ENCODE measurements at regions not wholly inside any gene's neighbourhood (a gene's known extent, or its start where the extent isn't known, plus 50 kb on each side); places are given as distances from the start of the nearest gene placed in this dataset.
"Not testable (repeated sequence)": the region's sequence is repeated elsewhere in the genome, so short reads cannot be mapped to it uniquely, and the experiment has no call there.

GRCh38 chr5:101442281-101442680 lies 539.2 kb upstream of the ST8SIA4 start:
- TF ChIP-seq EZH2phosphoT487 (IDR thresholded peaks at IDR 0.05; ENCODE audit: insufficient read depth, low read depth); EZH2 (IDR thresholded peaks at IDR 0.05; ENCODE audit: insufficient read depth, poor library complexity, severe bottlenecking): not testable (repeated sequence)

Data from GM23248 (cell line).